H54 (cell line): ENCODE measurements at regions not wholly inside any gene's neighbourhood (a gene's known extent, or its start where the extent isn't known, plus 50 kb on each side); places are given as distances from the start of the nearest gene placed in this dataset.

Experiments used
- DNase-seq: peaks from one replicate; pipeline ENCODE4 v3.0.0; 2011; ENCODE audit warnings: low spot score, mixed read lengths; ENCODE audit not compliant: insufficient read length
- FAIRE-seq: peaks from 3 replicates; lab custom pipeline; 2011; peaks lifted over from hg19 to GRCh38; lab: Jason Lieb, UNC
- POLR2A ChIP-seq: IDR thresholded peaks from 2 replicates; pipeline ENCODE4 v1.6.1; 2011; ENCODE audit warnings: low read depth, mild to moderate bottlenecking, low read length

DNA sequence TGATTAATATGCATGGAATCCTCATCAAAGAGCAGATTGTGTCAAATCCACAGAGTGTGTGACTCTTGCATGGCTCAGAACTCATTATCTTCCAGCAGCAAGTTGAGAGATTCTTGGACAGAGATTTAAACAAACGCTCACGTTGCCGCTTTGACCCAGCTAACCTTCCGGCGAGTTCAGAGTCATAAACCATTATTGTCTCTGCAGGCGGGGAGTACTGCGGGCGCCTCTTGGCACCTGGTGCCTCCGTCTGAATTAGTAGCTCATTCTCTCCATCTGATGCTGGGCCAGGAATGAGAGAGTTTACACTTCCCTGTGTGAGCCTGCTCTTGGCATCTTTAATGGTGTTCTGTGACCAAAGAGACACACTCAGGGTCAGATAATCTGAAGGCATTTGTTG, 138.6 kb upstream of the WSCD1 start:
- no peak for DNase-seq
- no peak for TF ChIP-seq POLR2A
- no peak for FAIRE-seq

DNA sequence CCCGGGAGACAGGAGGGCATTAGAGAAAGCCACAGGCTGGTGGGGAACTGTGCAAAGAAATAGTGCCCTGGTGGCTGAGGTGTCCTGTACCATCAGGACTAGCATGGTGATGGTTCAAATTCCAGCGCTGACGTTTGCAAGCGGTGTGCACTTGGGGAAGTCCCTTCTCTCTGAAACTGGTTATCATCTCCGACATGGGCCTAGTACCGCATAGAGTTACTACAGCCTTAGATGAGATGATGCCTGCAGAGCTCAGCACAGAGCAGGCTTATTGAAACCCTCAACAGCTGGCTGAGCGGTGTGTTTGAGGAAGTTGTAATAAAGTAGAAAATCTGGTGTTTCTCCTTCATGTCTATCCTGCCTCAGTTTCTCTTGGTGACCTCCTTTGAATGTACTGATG, 136.7 kb upstream of the WSCD1 start:
- DNase-seq (no peak), FAIRE-seq (no peak)
- TF ChIP-seq POLR2A: no peak

GRCh38 chr17:5941258-5941657, 128.9 kb upstream of the WSCD1 start:
- DNase-seq (no peak), FAIRE-seq (no peak)
- TF ChIP-seq POLR2A: no peak

- no peak for FAIRE-seq
- no peak for TF ChIP-seq POLR2A
- no peak for DNase-seq
Measured at GRCh38 chr17:5942687-5943086, 127.5 kb upstream of the WSCD1 start.

DNA sequence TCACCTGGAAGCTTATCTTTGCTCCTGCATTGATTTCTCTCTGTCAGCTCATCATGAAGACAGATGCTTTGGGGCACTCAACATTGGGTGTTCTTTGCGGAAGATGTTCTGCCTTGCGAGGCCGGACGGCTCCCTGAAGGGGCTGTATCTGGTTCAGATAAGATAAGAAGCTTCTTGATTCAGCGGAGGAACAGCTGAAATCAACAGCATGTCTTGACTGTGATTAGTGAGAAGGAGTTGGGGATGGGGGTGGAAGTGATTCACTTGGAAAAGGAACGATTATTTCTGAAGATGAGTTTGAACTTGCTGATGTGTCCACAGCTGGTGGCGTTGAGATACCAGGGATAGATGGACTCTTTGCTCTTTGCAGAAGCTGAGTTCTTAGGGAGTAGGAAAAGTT, 126.9 kb upstream of the WSCD1 start:
- TF ChIP-seq POLR2A: no peak
- DNase-seq (no peak), FAIRE-seq (no peak)

DNA sequence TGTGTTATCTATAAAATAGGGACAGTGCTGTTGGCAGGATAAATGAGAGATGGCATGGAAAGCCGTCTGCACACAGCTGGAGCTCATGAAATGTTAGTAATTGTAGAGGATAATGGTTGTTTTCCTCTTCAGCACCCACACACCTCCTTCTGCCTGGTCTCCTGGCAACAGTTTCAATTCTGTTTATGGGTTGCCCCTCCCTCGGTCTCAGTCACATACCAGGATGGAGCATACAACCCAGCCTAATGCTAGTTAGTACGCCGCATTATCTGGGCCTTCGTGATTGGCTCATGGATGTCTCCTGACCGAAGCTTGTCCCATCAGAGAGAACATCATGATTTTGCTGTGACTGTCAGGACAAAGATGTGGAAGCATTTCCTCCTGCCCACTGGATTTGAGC, 126.2 kb upstream of the WSCD1 start:
- no peak for DNase-seq
- no peak for FAIRE-seq
- TF ChIP-seq POLR2A: no peak

DNA sequence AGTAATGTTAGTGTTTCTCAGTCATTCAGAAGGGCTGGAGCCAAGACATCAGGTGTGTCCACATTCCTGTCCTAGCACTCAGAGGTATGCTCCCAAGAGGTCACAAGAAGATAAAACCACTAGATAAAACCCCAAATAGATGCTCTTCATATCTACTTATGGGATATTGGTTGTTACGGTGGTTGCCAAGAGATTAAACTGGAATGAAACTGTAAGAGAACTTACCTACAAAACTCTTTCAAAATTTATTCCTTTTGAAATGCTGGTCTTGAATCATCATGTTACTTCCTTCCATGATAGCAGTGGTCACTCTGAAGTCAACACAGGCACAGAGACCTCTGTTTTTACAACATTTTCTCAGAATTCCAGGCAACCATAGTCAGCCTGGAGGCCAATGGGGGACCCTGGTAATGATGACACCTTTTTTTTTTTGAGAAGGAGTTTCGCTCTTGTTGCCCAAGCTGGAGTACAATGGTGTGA, 122.4 kb upstream of the WSCD1 start:
- DNase-seq: no peak
- no peak for TF ChIP-seq POLR2A
- FAIRE-seq: no peak

DNA sequence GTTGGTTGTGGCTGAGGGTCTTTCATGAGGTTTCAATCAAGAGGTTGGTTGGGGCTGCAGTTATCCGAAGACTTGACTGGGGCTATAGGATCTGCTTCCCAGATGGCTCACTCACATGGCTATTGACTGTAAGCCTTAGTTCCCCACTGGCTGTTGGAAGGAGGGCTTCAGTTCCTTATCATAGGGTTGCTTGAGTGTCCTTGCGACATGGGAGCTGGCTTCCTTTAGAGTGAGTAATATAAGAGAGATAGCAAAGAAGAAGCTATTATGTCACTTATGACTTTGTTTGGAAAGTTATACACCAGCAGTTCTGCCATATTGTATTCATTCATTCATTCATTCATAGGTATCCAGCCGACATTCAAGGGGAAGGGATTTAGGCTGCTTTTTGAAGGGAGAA, 121.4 kb upstream of the WSCD1 start:
- DNase-seq (no peak), FAIRE-seq (no peak)
- no peak for TF ChIP-seq POLR2A

DNA sequence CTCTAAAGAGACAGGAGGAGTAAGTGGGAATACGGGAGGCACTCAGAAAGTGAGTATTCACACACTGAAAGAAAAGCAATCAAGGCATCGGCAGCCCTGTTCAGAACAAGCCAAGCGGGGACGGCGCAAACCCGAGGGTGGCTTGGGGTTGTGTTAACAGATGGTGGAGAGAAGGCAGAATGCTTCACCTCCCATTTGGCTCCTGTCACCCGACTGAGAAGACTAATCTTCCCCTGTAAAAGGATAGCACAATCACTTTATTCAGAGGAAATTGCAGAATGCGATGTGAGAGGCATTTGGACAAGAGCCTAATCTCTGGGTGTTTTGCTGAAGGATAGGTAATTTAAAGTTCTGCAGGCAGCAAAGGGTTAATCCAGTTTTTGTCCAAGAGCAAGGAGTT, 119.3 kb upstream of the WSCD1 start:
- FAIRE-seq (no peak), DNase-seq (no peak)
- no peak for TF ChIP-seq POLR2A

DNA sequence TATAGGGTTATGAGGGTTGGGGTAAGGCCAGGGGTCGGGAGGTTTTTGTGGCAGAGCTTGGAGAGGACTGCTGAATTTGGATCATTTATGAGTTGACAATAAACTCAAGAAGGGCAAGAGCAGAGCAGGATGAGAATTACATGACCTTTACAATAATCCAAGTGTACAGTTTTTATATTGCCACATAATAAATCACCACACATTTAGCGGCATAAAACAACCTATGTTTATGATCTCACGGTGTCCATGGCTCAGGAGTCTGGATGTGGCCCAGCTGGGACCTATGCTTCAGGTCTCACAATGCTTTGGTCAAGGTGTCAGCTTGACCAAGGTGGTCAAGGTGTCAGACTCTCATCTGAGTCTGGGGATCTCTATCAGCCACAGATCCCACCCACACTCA, 118.3 kb upstream of the WSCD1 start:
- TF ChIP-seq POLR2A: no peak
- no peak for DNase-seq
- no peak for FAIRE-seq

DNA sequence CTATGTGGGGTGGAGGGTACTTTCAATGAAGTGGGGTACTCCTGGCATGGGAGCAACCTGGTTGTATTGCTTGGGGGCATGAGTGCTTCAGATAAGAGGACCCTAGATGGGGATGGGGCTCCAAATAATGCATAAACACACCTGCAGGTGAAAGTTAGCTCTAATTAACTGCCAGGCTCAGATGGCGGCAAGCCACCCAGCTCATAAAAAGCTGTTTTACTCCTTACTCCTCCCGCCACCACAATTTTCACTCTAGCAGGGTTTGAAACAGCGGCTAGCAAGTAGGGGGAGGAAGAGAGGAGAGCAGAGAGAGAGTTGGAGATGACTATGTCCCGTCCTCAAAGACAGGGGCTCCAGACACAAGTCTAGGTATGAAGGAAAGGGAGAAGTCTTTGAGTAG, 117.7 kb upstream of the WSCD1 start:
- FAIRE-seq (no peak), DNase-seq (no peak)
- no peak for TF ChIP-seq POLR2A

DNA sequence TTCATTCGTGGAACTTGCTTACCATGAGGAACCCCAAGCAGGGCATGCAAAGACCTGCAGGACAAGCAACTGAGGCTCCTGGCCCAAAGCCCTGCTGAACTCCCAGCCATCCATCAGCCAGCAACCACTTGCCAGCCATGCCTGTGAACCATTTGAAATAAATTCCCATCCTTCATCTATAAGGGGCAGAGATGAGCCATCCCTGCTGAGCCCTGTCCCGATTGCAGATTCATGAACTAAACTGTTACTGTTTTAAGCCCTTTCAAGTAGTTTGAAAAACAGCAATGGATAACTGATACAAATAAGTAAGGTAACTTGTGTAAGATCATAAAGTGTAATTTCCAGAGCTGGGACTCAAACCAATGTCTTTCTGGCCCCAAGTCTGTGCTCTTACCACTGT, 114.4 kb upstream of the WSCD1 start:
- no peak for TF ChIP-seq POLR2A
- DNase-seq (no peak), FAIRE-seq (no peak)

DNA sequence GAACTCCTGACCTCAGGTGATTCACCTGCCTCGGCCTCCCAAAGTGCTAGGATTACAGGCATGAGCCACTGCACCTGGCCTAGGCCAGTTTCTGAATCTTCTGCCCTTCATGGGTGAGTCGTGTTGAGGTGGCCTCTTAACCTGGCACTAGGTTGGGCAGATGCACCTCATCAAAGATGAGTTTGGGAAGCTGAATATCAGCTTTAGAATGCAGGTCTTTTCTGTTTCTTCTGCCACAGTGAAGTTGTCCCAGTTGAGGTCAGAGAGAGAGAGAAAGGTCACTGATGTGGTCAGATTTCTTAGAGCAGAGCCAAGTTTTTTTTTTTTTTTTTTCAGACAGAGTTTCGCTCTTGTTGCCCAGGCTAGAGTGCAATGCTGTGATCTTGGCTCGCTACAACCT, 111.3 kb upstream of the WSCD1 start:
- FAIRE-seq (no peak), DNase-seq (no peak)
- TF ChIP-seq POLR2A: no peak

GRCh38 chr17:5962371-5962770, 107.8 kb upstream of the WSCD1 start:
- FAIRE-seq (no peak), DNase-seq (no peak)
- no peak for TF ChIP-seq POLR2A

DNA sequence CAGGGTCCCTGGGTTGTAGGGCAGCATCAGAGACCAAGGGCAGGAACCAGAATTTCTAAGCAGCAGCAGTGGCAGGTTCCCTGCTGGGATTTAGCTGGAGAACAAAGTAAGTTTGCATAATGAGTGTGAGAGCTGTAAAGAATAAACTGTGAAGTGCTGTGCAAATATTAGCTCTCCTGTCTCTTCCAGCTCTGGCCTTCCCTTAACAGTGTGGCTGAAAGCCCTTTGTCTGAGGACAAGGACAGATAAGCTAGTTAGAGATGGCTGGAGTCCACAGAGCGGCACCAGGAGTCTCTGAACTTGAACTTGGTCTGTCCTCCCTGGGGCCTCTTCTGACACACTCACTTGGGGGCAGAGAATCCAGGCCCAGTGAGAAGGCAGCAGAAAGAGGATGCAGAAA, 98.2 kb upstream of the WSCD1 start:
- DNase-seq (no peak), FAIRE-seq (no peak)
- TF ChIP-seq POLR2A: no peak

- DNase-seq (no peak), FAIRE-seq (no peak)
- no peak for TF ChIP-seq POLR2A
Measured at GRCh38 chr17:5973410-5973809, 96.8 kb upstream of the WSCD1 start.
